GM18505 (cell line): ENCODE measurements at regions not wholly inside any gene's neighbourhood (a gene's known extent, or its start where the extent isn't known, plus 50 kb on each side); places are given as distances from the start of the nearest gene placed in this dataset.

Experiments used
- ATAC-seq: cut with Tn5 transposase; IDR thresholded peaks from one replicate; pipeline ENCODE4 v1.9.1; 2021; ENCODE audit not compliant: unreplicated experiment
- POLR2A ChIP-seq: IDR thresholded peaks from 4 replicates; pipeline ENCODE4 v1.6.1; 2011; ENCODE audit warnings: borderline replicate concordance; ENCODE audit not compliant: insufficient read depth, insufficient read length; ENCODE audit errors: extremely low read depth

DNA sequence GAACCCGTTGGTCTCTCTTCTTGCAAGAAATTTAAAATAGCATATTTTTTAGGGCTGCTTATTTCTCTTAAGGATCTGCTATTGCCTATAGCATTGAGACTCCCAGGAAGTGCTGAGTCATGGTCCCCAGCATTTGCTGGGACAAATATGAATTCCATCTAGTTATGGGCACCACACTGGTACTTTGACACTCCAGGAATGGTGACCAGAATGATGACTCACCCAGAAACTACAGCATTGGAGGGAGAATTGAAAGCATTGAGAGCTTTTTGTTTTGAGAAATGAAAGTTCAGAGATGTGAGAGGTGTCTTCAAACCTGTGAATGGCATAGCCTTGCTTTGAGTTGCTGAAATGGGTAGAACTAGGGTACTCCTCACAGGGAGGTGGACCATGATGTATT is 699.7 kb downstream of the DHX35 start:
- ATAC-seq, result no peak

GRCh38 chr20:39660965-39661364 is 698.8 kb downstream of the DHX35 start:
- no peak for TF ChIP-seq POLR2A
- ATAC-seq, result no peak

More for the DNA sequence above, 699.7 kb downstream of the DHX35 start:
- no peak for TF ChIP-seq POLR2A

DNA sequence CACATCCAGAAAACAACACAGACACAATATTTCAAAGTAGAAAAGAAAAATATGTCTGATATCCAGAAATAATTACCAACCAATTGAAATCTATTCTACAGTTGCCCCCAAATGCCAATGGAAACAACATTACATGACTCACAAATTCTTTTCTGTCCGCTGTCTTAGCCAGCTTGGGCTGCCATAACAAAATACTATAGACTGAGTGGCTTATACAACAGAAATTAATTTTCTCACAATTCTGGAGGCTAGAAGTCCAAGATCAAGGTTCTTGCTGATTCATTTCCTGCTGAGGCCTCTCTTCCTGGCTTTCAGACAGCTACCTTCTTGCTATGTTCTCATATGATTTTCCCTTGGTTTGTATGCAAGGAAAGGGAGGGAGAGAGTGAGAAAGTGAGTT is 698.1 kb downstream of the DHX35 start:
- no peak for TF ChIP-seq POLR2A
- no peak for ATAC-seq

DNA sequence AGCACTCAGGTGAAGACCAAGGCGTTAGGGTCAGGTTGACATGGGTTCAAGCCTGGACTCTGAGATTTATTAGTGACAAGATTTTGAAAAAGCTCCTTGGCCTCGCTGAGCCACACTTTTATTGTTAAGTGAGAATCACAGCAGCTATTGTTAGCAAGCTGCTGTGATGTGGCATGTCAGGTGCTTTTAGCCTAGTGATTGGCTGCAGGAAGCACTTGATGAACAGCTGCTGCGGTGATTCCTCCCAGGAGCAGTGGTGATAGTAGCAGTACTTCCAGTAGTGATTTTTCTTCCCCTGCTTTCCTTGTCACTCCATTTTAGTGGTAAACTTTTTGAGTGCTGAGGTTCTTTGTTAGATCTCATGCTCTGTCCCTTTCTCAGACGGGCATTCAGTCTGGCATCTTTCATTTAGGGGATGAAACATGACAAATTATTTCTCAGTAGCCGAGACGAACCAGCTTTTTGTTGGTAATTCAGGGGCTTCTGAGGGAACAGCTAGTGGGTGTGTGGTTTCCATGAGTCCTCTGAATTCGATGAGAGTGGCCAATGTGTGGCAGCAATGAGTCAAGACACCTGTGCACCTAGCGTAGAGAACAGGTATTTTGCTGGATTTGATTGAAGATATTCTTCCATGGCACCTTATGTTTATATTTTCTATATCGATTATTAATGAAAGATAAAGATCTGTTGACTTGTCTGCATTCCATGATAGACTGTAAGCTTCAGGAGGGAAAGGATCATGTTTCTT is 696.7 kb downstream of the DHX35 start:
- no peak for ATAC-seq
- no peak for TF ChIP-seq POLR2A

DNA sequence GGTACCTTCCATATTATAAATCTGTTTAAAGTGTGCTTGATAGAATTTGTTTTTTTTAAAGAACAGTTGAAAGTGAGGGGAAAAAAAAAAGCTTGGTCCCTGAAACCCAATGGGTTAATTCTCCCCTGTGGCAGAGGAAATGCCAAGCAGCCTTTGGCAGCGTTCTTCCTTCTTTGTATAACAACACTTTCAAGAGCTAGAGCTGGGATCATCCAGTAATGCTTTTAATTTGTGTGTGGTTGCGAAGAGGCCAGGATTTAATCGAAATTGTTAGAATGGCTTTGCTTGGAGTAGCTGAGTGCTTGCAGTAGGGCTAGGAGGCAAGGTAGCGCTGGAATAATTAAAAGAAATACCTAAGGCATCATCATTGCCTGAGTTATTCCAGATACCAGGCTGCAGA is 692.0 kb downstream of the DHX35 start:
- no peak for ATAC-seq
- no peak for TF ChIP-seq POLR2A

DNA sequence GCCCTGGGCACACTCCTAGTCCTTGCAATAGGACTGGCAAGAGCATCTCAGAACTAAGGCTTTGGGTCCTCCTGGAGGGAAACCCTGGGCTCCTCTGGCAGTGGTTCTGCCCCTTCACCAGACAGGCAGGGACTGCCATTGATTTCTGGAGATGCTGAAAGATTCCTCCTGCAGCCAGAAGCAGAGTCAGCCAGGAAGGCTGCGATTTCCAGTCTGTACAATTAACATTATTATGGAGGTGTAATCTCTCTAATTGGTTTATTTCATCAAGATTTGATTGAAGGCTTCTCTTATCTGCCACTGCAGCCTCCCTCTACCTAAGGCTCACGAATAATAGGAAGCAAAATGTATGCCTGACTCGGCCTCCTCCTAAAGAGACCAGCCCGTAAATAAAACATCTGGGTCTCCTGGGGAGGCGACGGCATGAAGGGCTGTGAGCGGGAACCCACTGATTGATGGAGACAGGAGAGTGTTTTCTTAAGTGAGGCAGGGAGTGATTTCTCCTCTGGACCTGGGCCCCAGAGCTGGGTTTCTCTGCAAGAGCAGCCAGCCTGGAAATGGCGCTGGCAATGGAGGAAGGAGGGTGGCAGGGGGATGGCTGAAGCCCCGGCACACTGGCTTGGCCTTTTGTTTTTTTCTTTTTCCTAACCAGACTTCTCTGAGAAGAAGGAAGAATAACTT is 689.6 kb downstream of the DHX35 start:
- no peak for TF ChIP-seq POLR2A
- ATAC-seq, result no peak

DNA sequence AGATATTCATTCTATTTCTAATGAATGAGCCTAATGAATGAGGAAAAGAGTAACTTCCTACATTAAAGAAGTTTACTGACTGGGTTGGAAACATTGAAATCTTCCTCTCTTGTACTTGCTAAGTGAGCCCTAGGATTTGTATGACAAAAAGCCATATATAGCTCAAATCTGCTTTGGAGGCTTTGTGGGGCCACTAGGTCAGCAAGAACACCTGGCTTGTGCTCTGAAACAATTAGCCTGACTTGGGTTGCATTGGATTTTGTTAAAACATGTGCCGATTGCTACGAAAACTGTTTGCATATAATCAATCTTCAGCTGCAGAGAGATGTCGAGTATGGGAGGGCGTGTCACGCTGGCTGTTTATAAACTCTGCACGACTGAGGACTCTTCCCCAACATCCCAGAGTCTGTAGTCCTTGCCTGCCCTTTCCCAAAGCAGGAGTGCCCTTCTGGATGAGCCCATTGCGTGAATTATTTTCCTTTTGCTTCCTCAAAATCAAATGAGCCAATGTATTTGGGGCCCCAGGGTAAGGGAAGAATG is 684.8 kb downstream of the DHX35 start:
- TF ChIP-seq POLR2A, result no peak

GRCh38 chr20:39645131-39645530 is 683.0 kb downstream of the DHX35 start:
- TF ChIP-seq POLR2A, result no peak
- no peak for ATAC-seq

More for the DNA sequence above, 684.8 kb downstream of the DHX35 start:
- ATAC-seq, result no peak

- ATAC-seq, result no peak
- no peak for TF ChIP-seq POLR2A
Observed at GRCh38 chr20:39643292-39643691, 681.1 kb downstream of the DHX35 start.

- no peak for ATAC-seq
Observed at GRCh38 chr20:39641423-39641822, 679.3 kb downstream of the DHX35 start.

GRCh38 chr20:39640147-39640546 is 678.0 kb downstream of the DHX35 start:
- no peak for ATAC-seq
- TF ChIP-seq POLR2A, result no peak

More at GRCh38 chr20:39641423-39641822, 679.3 kb downstream of the DHX35 start:
- TF ChIP-seq POLR2A, result no peak

GRCh38 chr20:39638731-39639130 is 676.6 kb downstream of the DHX35 start:
- TF ChIP-seq POLR2A, result no peak
- no peak for ATAC-seq

GRCh38 chr20:39633689-39634088 is 671.5 kb downstream of the DHX35 start:
- no peak for ATAC-seq
- no peak for TF ChIP-seq POLR2A

DNA sequence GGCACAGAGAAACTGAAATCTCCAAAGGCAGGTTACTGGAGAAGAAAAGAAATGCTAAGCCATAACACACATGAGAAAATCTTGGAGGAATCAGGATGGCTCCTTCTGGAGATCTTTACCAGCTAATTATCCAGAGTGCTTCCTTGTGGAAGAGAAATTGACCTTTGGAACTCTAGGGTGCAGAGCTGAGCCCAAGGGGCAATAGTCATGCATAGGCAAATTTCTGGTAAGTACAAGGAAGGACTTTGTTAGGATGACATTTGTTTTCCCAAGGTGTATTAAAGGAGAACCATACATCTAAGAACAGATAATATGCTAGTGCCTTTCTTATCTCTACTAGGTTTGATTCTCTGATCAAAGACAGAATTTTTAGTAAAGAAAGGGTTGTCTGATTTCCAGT is 670.6 kb downstream of the DHX35 start:
- ATAC-seq, result no peak
- no peak for TF ChIP-seq POLR2A
